Activated CD8-positive, alpha-beta T cell treated with anti-CD3 and anti-CD28 coated beads, Interleukin-2, amount 10 ng/mL, durations not matched to agents 7 days and 5 days (primary cell): ENCODE measurements at regions not wholly inside any gene's neighbourhood (a gene's known extent, or its start where the extent isn't known, plus 50 kb on each side); places are given as distances from the start of the nearest gene placed in this dataset.

Experiments
- ATAC-seq: fragments of 150-1000 bp; cut with Tn5 transposase; one replicate; pipeline ENCODE4 v1.10.0; 2021; ENCODE audit warnings: moderate library complexity
- CTCF ChIA-PET: fragments of 350-600 bp; sonication (Branson Sonifier 250); formaldehyde crosslinking; loops from one replicate; lab custom pipeline; 2021; ENCODE audit warnings: antibody characterized with exemption; lab: Charles Lee
- POLR2A ChIA-PET: fragments of 350-600 bp; sonication (Branson Sonifier 250); formaldehyde crosslinking; loops from one replicate; lab custom pipeline; 2021; ENCODE audit warnings: antibody characterized with exemption; lab: Charles Lee
- DNase-seq: peaks from one replicate; pipeline ENCODE4 v3.0.0-alpha.2; 2020
- H3K27ac Mint-ChIP-seq: one replicate; pipeline ENCODE4 v1.8.0; 2021; ENCODE audit warnings: mild to moderate bottlenecking, mixed read lengths
- H3K27me3 Mint-ChIP-seq: one replicate; pipeline ENCODE4 v1.8.0; 2021; ENCODE audit warnings: low read depth, mixed read lengths
- H3K36me3 Mint-ChIP-seq: one replicate; pipeline ENCODE4 v1.8.0; 2021; ENCODE audit warnings: low read depth, mixed read lengths
- H3K4me1 Mint-ChIP-seq: one replicate; pipeline ENCODE4 v1.8.0; 2021; ENCODE audit warnings: low read depth, mixed read lengths
- H3K4me3 Mint-ChIP-seq: one replicate; pipeline ENCODE4 v1.8.0; 2021; ENCODE audit warnings: mild to moderate bottlenecking, mixed read lengths
- H3K9me3 Mint-ChIP-seq: one replicate; pipeline ENCODE4 v1.8.0; 2022; ENCODE audit warnings: mixed read lengths; ENCODE audit not compliant: insufficient read depth

GRCh38 chr10:64076322-64076940, 555.2 kb downstream of the REEP3 start:
- Mint-ChIP-seq H3K27me3 (peaks cover 2% of the 10 kb centered on the region), H3K9me3 (no peaks in the 10 kb centered on the region), H3K27ac (no peak overlapping the region), H3K36me3 (no peaks in the 10 kb centered on the region), H3K4me1 (no peaks in the 10 kb centered on the region), H3K4me3 (no peak overlapping the region)
- ChIA-PET CTCF (no interaction called here), POLR2A (no interaction called here)
- DNase-seq (no peak), ATAC-seq (no peak)

- no peak for ATAC-seq
- ChIA-PET POLR2A (no interaction called here), CTCF (no interaction called here)
- Mint-ChIP-seq H3K27ac (no peak overlapping the region), H3K4me3 (no peak overlapping the region), H3K4me1 (no peaks in the 10 kb centered on the region), H3K27me3 (peaks cover 2% of the 10 kb centered on the region), H3K9me3 (no peaks in the 10 kb centered on the region), H3K36me3 (no peaks in the 10 kb centered on the region)
- DNase-seq: no peak
Observed at GRCh38 chr10:64079341-64079740, 558.1 kb downstream of the REEP3 start.

GRCh38 chr10:64080071-64080470, 558.9 kb downstream of the REEP3 start:
- ChIA-PET CTCF (no interaction called here), POLR2A (no interaction called here)
- no peak for DNase-seq
- Mint-ChIP-seq H3K36me3 (no peaks in the 10 kb centered on the region), H3K27me3 (peaks cover 2% of the 10 kb centered on the region), H3K9me3 (no peaks in the 10 kb centered on the region), H3K4me1 (no peaks in the 10 kb centered on the region), H3K27ac (no peak overlapping the region), H3K4me3 (no peak overlapping the region)
- ATAC-seq: no peak

GRCh38 chr10:64081947-64082482, 560.8 kb downstream of the REEP3 start:
- ChIA-PET CTCF (no interaction called here), POLR2A (no interaction called here)
- Mint-ChIP-seq H3K27me3 (peaks cover 2% of the 10 kb centered on the region), H3K4me3 (no peak overlapping the region), H3K27ac (no peak overlapping the region), H3K9me3 (no peaks in the 10 kb centered on the region), H3K4me1 (no peaks in the 10 kb centered on the region), H3K36me3 (no peaks in the 10 kb centered on the region)
- DNase-seq: no peak
- ATAC-seq: no peak

- H3K27ac Mint-ChIP-seq: no peak overlapping the region
- H3K36me3 Mint-ChIP-seq: no peaks in the 10 kb centered on the region
- ATAC-seq (no peak), DNase-seq (no peak)
- no peaks in the 10 kb centered on the region for H3K9me3 Mint-ChIP-seq
- no peaks in the 10 kb centered on the region for H3K27me3 Mint-ChIP-seq
- CTCF ChIA-PET: no interaction called here
- H3K4me3 Mint-ChIP-seq: no peak overlapping the region
- POLR2A ChIA-PET: no interaction called here
- H3K4me1 Mint-ChIP-seq: no peaks in the 10 kb centered on the region
Observed at GRCh38 chr10:64086083-64086767, 565.0 kb downstream of the REEP3 start.

GRCh38 chr10:64089648-64090047, 568.4 kb downstream of the REEP3 start:
- no peak for DNase-seq
- ChIA-PET CTCF (no interaction called here), POLR2A (no interaction called here)
- H3K4me1 Mint-ChIP-seq: no peaks in the 10 kb centered on the region
- H3K4me3 Mint-ChIP-seq: no peak overlapping the region
- no peak overlapping the region for H3K27ac Mint-ChIP-seq
- no peaks in the 10 kb centered on the region for H3K27me3 Mint-ChIP-seq
- no peak for ATAC-seq
- H3K9me3 Mint-ChIP-seq: no peaks in the 10 kb centered on the region
- H3K36me3 Mint-ChIP-seq: no peaks in the 10 kb centered on the region

- DNase-seq: no peak
- ATAC-seq: no peak
- H3K4me1 Mint-ChIP-seq: no peaks in the 10 kb centered on the region
- H3K36me3 Mint-ChIP-seq: no peaks in the 10 kb centered on the region
- no peaks in the 10 kb centered on the region for H3K9me3 Mint-ChIP-seq
- ChIA-PET CTCF (no interaction called here), POLR2A (no interaction called here)
- H3K27ac Mint-ChIP-seq: no peak overlapping the region
- H3K4me3 Mint-ChIP-seq: no peak overlapping the region
- no peaks in the 10 kb centered on the region for H3K27me3 Mint-ChIP-seq
Observed at GRCh38 chr10:64090865-64091264, 569.7 kb downstream of the REEP3 start.

- Mint-ChIP-seq H3K27ac (no peak overlapping the region), H3K4me1 (no peaks in the 10 kb centered on the region), H3K4me3 (no peak overlapping the region), H3K9me3 (no peaks in the 10 kb centered on the region), H3K27me3 (no peaks in the 10 kb centered on the region), H3K36me3 (no peaks in the 10 kb centered on the region)
- DNase-seq (no peak), ATAC-seq (no peak)
- POLR2A ChIA-PET: no interaction called here
- CTCF ChIA-PET: no interaction called here
Observed at GRCh38 chr10:64091897-64092296, 570.7 kb downstream of the REEP3 start.

GRCh38 chr10:64093304-64093703, 572.1 kb downstream of the REEP3 start:
- no peak for DNase-seq
- ChIA-PET CTCF (no interaction called here), POLR2A (no interaction called here)
- Mint-ChIP-seq H3K27me3 (no peaks in the 10 kb centered on the region), H3K4me3 (no peak overlapping the region), H3K9me3 (no peaks in the 10 kb centered on the region), H3K36me3 (no peaks in the 10 kb centered on the region), H3K4me1 (no peaks in the 10 kb centered on the region), H3K27ac (no peak overlapping the region)
- ATAC-seq: no peak

GRCh38 chr10:64093946-64094535, 572.8 kb downstream of the REEP3 start:
- H3K9me3 Mint-ChIP-seq: no peaks in the 10 kb centered on the region
- no peaks in the 10 kb centered on the region for H3K36me3 Mint-ChIP-seq
- no peaks in the 10 kb centered on the region for H3K27me3 Mint-ChIP-seq
- no peak overlapping the region for H3K4me3 Mint-ChIP-seq
- CTCF ChIA-PET: no interaction called here
- DNase-seq: no peak
- POLR2A ChIA-PET: no interaction called here
- H3K4me1 Mint-ChIP-seq: no peaks in the 10 kb centered on the region
- no peak overlapping the region for H3K27ac Mint-ChIP-seq
- ATAC-seq: no peak

- DNase-seq (no peak), ATAC-seq (no peak)
- ChIA-PET POLR2A (no interaction called here), CTCF (interaction anchor here (1.1 kb wide), 1 partner anchor 120 kb away, joined by 3 read pairs; no protein-coding TSS in a partner anchor)
- Mint-ChIP-seq H3K4me3 (no peak overlapping the region), H3K4me1 (no peaks in the 10 kb centered on the region), H3K27ac (no peak overlapping the region), H3K9me3 (no peaks in the 10 kb centered on the region), H3K36me3 (no peaks in the 10 kb centered on the region), H3K27me3 (no peaks in the 10 kb centered on the region)
Observed at GRCh38 chr10:64096941-64097340, 575.7 kb downstream of the REEP3 start.

GRCh38 chr10:64097391-64098122, 576.4 kb downstream of the REEP3 start:
- no peak for ATAC-seq

More at GRCh38 chr10:64097391-64098122, 576.4 kb downstream of the REEP3 start:
- Mint-ChIP-seq H3K36me3 (no peaks in the 10 kb centered on the region), H3K4me3 (no peak overlapping the region), H3K27ac (no peak overlapping the region), H3K9me3 (no peaks in the 10 kb centered on the region), H3K27me3 (no peaks in the 10 kb centered on the region), H3K4me1 (no peaks in the 10 kb centered on the region)
- CTCF ChIA-PET: interaction anchor here (1.1 kb wide), 1 partner anchor 120 kb away, joined by 3 read pairs; no protein-coding TSS in a partner anchor
- DNase-seq: no peak
- POLR2A ChIA-PET: interaction anchor here (0.6 kb wide), 1 partner anchor 42 kb away, joined by 3 read pairs; no protein-coding TSS in a partner anchor
